Erythroblast (primary cell): ENCODE measurements at regions not wholly inside any gene's neighbourhood (a gene's known extent, or its start where the extent isn't known, plus 50 kb on each side); places are given as distances from the start of the nearest gene placed in this dataset.

Experiments
- DNase-seq, 2 experiments: peaks; one replicate each; lab custom pipeline; 2025; lab: John Stamatoyannopoulos, UW
- GATA1 ChIP-seq: IDR thresholded peaks from 2 replicates; pipeline ENCODE4 v1.6.1; 2011; ENCODE audit warnings: low read depth, mild to moderate bottlenecking, control low read depth, low read length, moderate library complexity
- POLR2A ChIP-seq: IDR thresholded peaks from 2 replicates; pipeline ENCODE4 v1.6.1; 2011; ENCODE audit warnings: mild to moderate bottlenecking, low read length

- DNase-seq: no peak
- no peak for TF ChIP-seq GATA1
- no peak for TF ChIP-seq POLR2A
Observed at GRCh38 chr1:219401724-219402625, 210.9 kb downstream of the ZC3H11B start.

DNA sequence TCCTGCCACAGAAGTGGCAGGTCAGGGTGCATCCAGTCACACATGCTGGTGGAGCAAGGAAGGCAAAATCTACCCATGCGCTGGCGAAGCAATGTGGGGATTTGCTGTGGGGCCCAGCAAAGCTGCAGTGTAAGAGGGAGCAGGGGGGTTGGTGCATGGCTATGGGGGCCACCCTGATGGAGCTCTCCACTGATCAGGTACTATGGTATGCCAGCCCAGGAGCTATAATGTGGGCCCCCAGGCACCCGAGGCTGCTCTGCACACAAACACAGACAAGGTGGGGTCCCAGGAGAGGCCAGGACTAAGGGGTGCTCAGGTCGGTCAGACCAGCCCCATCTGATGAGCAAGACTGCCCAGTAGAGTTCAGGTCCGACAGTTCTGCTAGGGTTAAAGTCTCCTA is 213.5 kb downstream of the ZC3H11B start:
- TF ChIP-seq POLR2A (no peak), GATA1 (no peak)
- no peak for DNase-seq

GRCh38 chr1:219398815-219399396 is 214.0 kb downstream of the ZC3H11B start:
- no peak for DNase-seq
- no peak for TF ChIP-seq POLR2A
- no peak for TF ChIP-seq GATA1

GRCh38 chr1:219397511-219397910 is 215.4 kb downstream of the ZC3H11B start:
- DNase-seq: no peak
- no peak for TF ChIP-seq POLR2A
- no peak for TF ChIP-seq GATA1

DNA sequence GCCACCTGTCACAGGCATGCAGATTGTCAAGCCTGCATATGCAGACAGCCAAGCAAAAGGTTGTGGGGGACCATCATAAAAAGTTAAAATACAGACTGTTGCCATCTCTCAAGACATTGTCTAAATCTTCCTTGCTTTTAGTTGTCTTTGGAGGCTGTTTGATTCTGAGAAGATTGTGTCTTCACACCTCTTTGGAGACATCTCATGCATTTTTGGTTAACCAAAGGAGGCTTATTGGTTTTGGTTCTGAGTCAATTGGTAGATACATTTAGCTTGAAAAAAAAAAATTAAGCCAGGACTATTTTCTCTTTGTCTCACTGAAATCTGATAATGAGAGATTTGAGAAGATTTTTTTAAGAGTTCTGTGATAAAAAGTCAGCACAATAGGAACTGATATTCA is 217.6 kb downstream of the LYPLAL1 start:
- no peak for DNase-seq
- no peak for TF ChIP-seq GATA1
- TF ChIP-seq POLR2A: no peak

- no peak for DNase-seq
- no peak for TF ChIP-seq POLR2A
- no peak for TF ChIP-seq GATA1
Observed at GRCh38 chr1:219387211-219387610, 213.5 kb downstream of the LYPLAL1 start.

- TF ChIP-seq POLR2A (no peak), GATA1 (no peak)
- DNase-seq: peak; percentile 18 to 42
Observed at GRCh38 chr1:219385787-219386427, 212.2 kb downstream of the LYPLAL1 start.

DNA sequence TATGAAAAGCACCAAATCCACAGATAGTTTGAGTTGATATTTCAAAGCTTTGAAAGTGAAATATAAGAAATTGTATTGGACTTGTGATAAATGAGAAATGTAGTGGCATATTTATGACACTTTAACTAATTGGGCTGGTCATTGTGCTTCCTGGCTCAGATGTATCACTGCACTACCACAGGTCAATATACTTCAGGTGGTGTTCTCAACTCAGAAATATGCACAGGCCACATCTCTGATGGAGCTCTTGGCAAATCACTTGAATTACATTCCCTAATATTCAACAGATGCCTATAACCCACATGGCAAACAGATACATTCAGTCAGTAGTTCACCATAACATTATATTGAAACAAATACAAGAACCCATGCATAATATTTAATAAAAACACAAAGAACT is 209.6 kb downstream of the LYPLAL1 start:
- DNase-seq: no peak
- TF ChIP-seq POLR2A: no peak

- DNase-seq: no peak
- no peak for TF ChIP-seq POLR2A
- no peak for TF ChIP-seq GATA1
Observed at GRCh38 chr1:219381396-219381795, 207.7 kb downstream of the LYPLAL1 start.

DNA sequence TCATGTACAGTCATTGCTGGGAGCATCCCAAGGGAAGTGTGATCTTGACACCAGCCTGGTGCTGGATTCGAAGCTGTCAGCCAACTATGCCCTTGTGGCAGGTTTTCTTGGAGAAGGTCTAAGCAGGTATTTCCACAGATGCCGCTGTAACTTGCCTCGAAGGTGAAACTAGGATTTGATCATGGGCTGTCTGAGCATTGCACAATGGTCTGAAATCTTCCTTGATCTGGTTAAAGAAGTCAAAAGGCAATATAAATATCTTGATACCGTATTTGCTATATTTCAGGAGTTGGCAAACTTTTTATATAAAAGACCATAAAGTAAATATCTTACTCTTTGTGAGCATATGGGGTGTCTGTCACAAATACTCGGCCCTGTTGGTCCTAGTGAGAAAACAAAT is 206.8 kb downstream of the LYPLAL1 start:
- DNase-seq: no peak
- no peak for TF ChIP-seq POLR2A
- no peak for TF ChIP-seq GATA1

- DNase-seq: no peak
- TF ChIP-seq POLR2A (no peak), GATA1 (no peak)
Observed at GRCh38 chr1:219379691-219380090, 206.0 kb downstream of the LYPLAL1 start.

DNA sequence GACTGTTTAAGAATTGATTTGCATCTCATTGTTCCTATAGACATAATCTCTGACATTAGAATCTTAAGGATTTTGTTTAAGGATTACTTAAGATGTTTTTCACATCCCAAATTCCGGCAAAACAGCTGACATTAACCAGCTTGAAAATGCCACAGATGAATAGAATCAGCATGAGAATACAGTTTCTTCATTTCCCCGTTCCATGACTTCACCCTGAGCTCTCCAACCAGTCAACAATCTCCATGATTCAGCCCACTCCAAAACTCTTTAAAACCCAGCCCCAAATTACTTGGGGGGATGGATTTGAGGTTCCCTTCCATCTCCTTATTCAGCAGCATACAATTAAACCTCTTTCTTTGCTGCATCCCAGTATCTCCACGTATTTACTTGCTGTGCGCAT is 201.0 kb downstream of the LYPLAL1 start:
- DNase-seq: no peak
- no peak for TF ChIP-seq GATA1
- no peak for TF ChIP-seq POLR2A

DNA sequence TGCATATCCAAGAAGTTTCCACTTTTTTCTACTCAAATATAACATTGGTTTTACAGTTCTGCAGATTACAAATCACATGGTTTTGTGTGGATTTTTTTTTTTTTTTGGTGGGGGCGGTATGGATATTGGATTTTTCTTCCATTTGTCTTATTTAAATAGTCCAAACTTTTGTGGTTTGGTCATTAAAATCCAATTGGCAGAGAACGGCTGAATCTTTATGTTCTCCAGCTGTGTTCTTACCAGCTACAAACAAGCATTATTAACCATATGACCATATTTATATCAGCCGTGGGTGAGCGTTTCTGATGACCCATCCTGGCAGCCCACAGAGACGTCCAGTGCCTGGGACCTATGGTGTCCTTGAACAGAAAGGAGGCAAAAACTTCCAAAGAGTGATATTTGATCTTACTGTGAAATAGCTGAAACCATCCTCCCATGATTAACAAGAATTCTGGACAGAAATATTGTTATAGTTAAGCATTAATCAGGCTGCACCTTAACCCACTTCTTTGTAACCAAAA is 200.4 kb downstream of the LYPLAL1 start:
- no peak for DNase-seq
- no peak for TF ChIP-seq POLR2A
- no peak for TF ChIP-seq GATA1

DNA sequence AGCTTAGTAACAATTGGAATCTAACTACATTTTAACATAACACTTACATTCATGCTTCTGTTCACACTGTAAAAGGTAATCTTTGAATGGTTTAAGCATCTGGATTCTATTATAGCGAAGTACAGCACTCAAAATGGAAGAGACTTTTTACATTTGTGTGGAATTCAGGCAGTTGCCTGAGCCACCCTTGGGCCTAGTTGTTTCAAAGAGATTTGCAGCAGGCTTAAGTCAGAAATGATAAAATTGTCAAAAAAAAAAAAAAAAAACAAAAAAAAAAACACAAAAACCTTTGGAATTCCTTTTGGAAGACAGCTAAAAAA is 199.9 kb downstream of the LYPLAL1 start:
- no peak for DNase-seq
- TF ChIP-seq POLR2A (no peak), GATA1 (no peak)
